ENCODE measurements at regions not wholly inside any gene's neighbourhood (a gene's known extent, or its start where the extent isn't known, plus 50 kb on each side); places are given as distances from the start of the nearest gene placed in this dataset.

- no peak for ATAC-seq
- DNase-seq: no peak
- no peaks in the 10 kb centered on the region for H3K9me3 ChIP-seq
- no peak for TF ChIP-seq CTCF (IDR thresholded peaks at IDR 0.05)
- H3K27me3 ChIP-seq (ENCODE audit: low read depth): no peaks in the 10 kb centered on the region
- H3K4me1 ChIP-seq: no peaks in the 10 kb centered on the region
- H3K4me3 ChIP-seq: no peak overlapping the region
- intact Hi-C loops (cut with DNase I): no loop called here
- no peak overlapping the region for H3K27ac ChIP-seq
- no peaks in the 10 kb centered on the region for H3K36me3 ChIP-seq
These were observed 371.1 kb upstream of the POU3F2 start for GRCh38 chr6:98463038-98464000.

GRCh38 chr6:98467091-98467490 lies 367.3 kb upstream of the POU3F2 start:
- intact Hi-C loops (cut with DNase I): no loop called here
- H3K27ac ChIP-seq: no peak overlapping the region

GRCh38 chr6:98467902-98468301 lies 366.5 kb upstream of the POU3F2 start:
- no peak overlapping the region for H3K27ac ChIP-seq
- no peak for ATAC-seq
- TF ChIP-seq CTCF (IDR thresholded peaks at IDR 0.05): no peak
- DNase-seq: no peak
- H3K9me3 ChIP-seq: no peaks in the 10 kb centered on the region
- H3K4me1 ChIP-seq: no peaks in the 10 kb centered on the region
- H3K27me3 ChIP-seq (ENCODE audit: low read depth): no peaks in the 10 kb centered on the region
- H3K4me3 ChIP-seq: no peak overlapping the region
- intact Hi-C loops (cut with DNase I): no loop called here
- no peaks in the 10 kb centered on the region for H3K36me3 ChIP-seq

More at GRCh38 chr6:98467091-98467490, 367.3 kb upstream of the POU3F2 start:
- DNase-seq: no peak
- ATAC-seq: no peak
- H3K4me1 ChIP-seq: no peaks in the 10 kb centered on the region
- no peak for TF ChIP-seq CTCF (IDR thresholded peaks at IDR 0.05)
- no peak overlapping the region for H3K4me3 ChIP-seq
- H3K36me3 ChIP-seq: no peaks in the 10 kb centered on the region
- no peaks in the 10 kb centered on the region for H3K9me3 ChIP-seq
- no peaks in the 10 kb centered on the region for H3K27me3 ChIP-seq (ENCODE audit: low read depth)

- Histone ChIP-seq H3K27ac (no peak overlapping the region), H3K4me1 (no peaks in the 10 kb centered on the region), H3K4me3 (no peak overlapping the region), H3K36me3 (no peaks in the 10 kb centered on the region), H3K27me3 (ENCODE audit: low read depth) (no peaks in the 10 kb centered on the region), H3K9me3 (no peaks in the 10 kb centered on the region)
- TF ChIP-seq CTCF (IDR thresholded peaks at IDR 0.05): no peak
- DNase-seq (no peak), ATAC-seq (no peak)
- intact Hi-C loops (cut with DNase I): no loop called here
These were observed 365.2 kb upstream of the POU3F2 start for GRCh38 chr6:98469141-98469540.

GRCh38 chr6:98470821-98471220 lies 363.6 kb upstream of the POU3F2 start:
- no peak for TF ChIP-seq CTCF (IDR thresholded peaks at IDR 0.05)
- ATAC-seq (no peak), DNase-seq (no peak)
- Histone ChIP-seq H3K9me3 (no peaks in the 10 kb centered on the region), H3K4me1 (no peaks in the 10 kb centered on the region), H3K36me3 (no peaks in the 10 kb centered on the region), H3K27ac (no peak overlapping the region), H3K27me3 (ENCODE audit: low read depth) (no peaks in the 10 kb centered on the region), H3K4me3 (no peak overlapping the region)
- intact Hi-C loops (cut with DNase I): no loop called here
